Gastrocnemius medialis (tissue), 4 donors: ENCODE measurements at regions not wholly inside any gene's neighbourhood (a gene's known extent, or its start where the extent isn't known, plus 50 kb on each side); places are given as distances from the start of the nearest gene placed in this dataset.

Experiments
- ATAC-seq, 2 donors: fragments of 150-250 bp; one replicate each; pipeline ENCODE4 v1.9.1; 2016
- DNase-seq, 2 donors: peaks; one replicate each; pipeline ENCODE4 v3.0.0-alpha.2; 2019
- H3K27ac ChIP-seq, 4 donors: fragments of 200-600 bp; sonication (generic); 1 replicate in 1 of 4; 2 replicates in 3 of 4; pipeline ENCODE4 v1.5.1; 2016 to 2018; ENCODE audit warnings: mild to moderate bottlenecking in 2 of 4, moderate library complexity in 1 of 4
- H3K27me3 ChIP-seq, 3 donors: fragments of 200-600 bp; sonication (generic) in 2 of 3; 1 replicate in 1 of 3; 2 replicates in 2 of 3; pipeline versions ENCODE4 v1.5.1 to v1.6.0; 2016 to 2019; ENCODE audit warnings: mild to moderate bottlenecking in 1 of 3, moderate library complexity in 1 of 3
- H3K36me3 ChIP-seq, 2 donors: fragments of 200-600 bp; sonication (generic) in 1 of 2; one replicate each; pipeline ENCODE4 v1.5.1; 2017 to 2018
- H3K4me1 ChIP-seq, 2 donors: fragments of 200-600 bp; sonication (generic) in 1 of 2; one replicate each; pipeline ENCODE4 v1.5.1; 2016 to 2017; ENCODE audit warnings: mild to moderate bottlenecking in 2 of 2
- H3K4me3 ChIP-seq, 4 donors: fragments of 200-600 bp; sonication (generic) in 3 of 4; 1 replicate in 1 of 4; 2 replicates in 3 of 4; pipeline ENCODE4 v1.5.1; 2016 to 2019; ENCODE audit warnings: mild to moderate bottlenecking in 2 of 4
- H3K9me3 ChIP-seq, 3 donors: fragments of 200-600 bp; sonication (generic) in 2 of 3; 1 replicate in 1 of 3; 2 replicates in 2 of 3; pipeline ENCODE4 v1.5.1; 2016 to 2019
- POLR2A ChIP-seq, 2 donors: fragments of 450-650 bp; IDR thresholded peaks; one replicate each; pipeline ENCODE4 v1.6.1; 2017; ENCODE audit warnings: antibody characterized with exemption in 2 of 2, mild to moderate bottlenecking in 2 of 2, moderate library complexity in 2 of 2
- in situ Hi-C, 4 donors: fragments of 200-750 bp; cut with MboI; loops; one replicate each; pipeline versions ENCODE4 v1.15.0 to v1.8.0; 2017; ENCODE audit warnings: low sequenced_read_pairs in 4 of 4
- intact Hi-C: fragments of 100-400 bp; cut with DNase I; formaldehyde crosslinking; loops from one replicate; pipeline ENCODE4 v1.15.1; 2023; ENCODE audit warnings: low total_unique reads
- TF ChIP-seq, protein P1 (sequence below), 5 experiments: fragments of 450-650 bp in 3 of 5; fragments of 200-600 bp in 2 of 5; sonication (generic) in 2 of 5; IDR thresholded peaks in 4 of 5; conservative IDR thresholded peaks in 1 of 5; 1 replicate in 4 of 5; 2 replicates in 1 of 5; pipeline ENCODE4 v1.5.1; 2016 to 2019; ENCODE audit warnings: antibody characterized with exemption in 5 of 5, mild to moderate bottlenecking in 3 of 5, moderate library complexity in 3 of 5

DNA sequence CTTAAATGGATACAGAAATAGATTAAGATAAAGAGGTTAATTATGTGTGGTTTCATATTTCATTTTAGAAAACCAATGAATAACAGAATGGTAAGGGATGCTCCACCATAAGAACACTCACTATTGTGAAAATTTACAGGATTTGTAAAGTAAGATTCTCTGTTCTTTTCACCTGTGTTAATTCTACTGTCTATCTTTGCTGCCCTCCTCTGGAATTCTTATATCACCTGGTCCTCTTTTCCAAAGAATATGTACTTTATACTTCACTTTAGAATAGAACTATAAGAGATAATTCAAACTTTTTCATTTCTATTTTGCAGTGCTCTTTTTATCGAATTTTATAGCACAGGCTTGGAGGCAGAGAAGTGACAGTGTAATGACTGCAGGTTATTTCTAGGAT is 213.4 kb downstream of the LURAP1L start:
- no peak for DNase-seq
- intact Hi-C loops: no loop called here

DNA sequence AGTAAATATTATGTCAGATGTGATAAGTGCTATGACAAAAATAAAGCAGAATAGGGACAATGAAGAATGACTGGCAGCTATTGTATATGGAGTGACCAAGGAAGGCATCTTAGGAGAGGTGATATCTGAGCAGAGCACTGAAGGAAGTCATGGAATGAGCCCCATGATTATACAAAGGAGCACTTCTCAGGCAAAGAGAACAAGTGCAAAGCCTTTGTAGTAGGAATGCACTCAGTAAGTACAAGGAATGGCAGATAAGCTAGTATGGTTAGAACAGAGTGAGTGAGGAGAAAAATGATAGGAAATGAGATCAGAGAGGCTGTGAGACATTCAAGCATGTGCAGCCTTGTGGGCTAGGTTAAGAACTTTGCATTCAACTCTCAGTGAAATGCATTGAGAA is 214.8 kb downstream of the LURAP1L start:
- H3K9me3 ChIP-seq: no peaks in the 10 kb centered on the region
- H3K27ac ChIP-seq: no peak overlapping the region
- H3K4me1 ChIP-seq: no peaks in the 10 kb centered on the region
- intact Hi-C loops: no loop called here
- in situ Hi-C loops: no loop called here
- ATAC-seq: no peak
- no peaks in the 10 kb centered on the region for H3K36me3 ChIP-seq
- no peaks in the 10 kb centered on the region for H3K27me3 ChIP-seq
- DNase-seq: no peak
- no peak overlapping the region for H3K4me3 ChIP-seq
- TF ChIP-seq POLR2A (IDR thresholded peaks at IDR 0.05): no peak

More for the DNA sequence above, 213.4 kb downstream of the LURAP1L start:
- Histone ChIP-seq H3K27me3 (no peaks in the 10 kb centered on the region), H3K4me3 (no peak overlapping the region), H3K4me1 (no peaks in the 10 kb centered on the region), H3K27ac (no peak overlapping the region), H3K36me3 (no peaks in the 10 kb centered on the region), H3K9me3 (no peaks in the 10 kb centered on the region)
- in situ Hi-C loops: no loop called here
- TF ChIP-seq, protein P1, sequence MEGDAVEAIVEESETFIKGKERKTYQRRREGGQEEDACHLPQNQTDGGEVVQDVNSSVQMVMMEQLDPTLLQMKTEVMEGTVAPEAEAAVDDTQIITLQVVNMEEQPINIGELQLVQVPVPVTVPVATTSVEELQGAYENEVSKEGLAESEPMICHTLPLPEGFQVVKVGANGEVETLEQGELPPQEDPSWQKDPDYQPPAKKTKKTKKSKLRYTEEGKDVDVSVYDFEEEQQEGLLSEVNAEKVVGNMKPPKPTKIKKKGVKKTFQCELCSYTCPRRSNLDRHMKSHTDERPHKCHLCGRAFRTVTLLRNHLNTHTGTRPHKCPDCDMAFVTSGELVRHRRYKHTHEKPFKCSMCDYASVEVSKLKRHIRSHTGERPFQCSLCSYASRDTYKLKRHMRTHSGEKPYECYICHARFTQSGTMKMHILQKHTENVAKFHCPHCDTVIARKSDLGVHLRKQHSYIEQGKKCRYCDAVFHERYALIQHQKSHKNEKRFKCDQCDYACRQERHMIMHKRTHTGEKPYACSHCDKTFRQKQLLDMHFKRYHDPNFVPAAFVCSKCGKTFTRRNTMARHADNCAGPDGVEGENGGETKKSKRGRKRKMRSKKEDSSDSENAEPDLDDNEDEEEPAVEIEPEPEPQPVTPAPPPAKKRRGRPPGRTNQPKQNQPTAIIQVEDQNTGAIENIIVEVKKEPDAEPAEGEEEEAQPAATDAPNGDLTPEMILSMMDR (IDR thresholded peaks at IDR 0.05 in 4 of 5, conservative IDR thresholded peaks at IDR 0.05 in 1 of 5): no peak
- no peak for TF ChIP-seq POLR2A (IDR thresholded peaks at IDR 0.05)
- no peak for ATAC-seq

DNA sequence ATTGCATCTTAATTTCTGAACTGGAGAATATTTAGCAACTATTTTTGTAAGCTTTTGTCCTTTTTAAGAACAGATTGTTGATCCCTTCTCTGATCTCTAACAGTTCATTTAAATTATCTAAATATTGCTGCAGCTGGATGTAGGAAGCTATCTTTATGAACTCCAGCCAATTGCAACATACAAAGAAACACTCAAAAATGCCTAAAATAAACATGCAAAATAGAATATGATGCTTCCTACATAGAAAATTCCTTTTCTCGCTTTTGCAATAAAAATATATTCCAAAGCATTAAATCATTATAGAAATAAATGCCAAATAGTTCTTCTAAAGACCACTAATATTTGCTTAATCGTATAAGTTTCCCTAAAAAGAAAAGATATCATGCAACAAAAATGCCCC is 218.6 kb downstream of the LURAP1L start:
- Histone ChIP-seq H3K36me3 (no peaks in the 10 kb centered on the region), H3K4me3 (no peak overlapping the region), H3K27me3 (no peaks in the 10 kb centered on the region), H3K9me3 (no peaks in the 10 kb centered on the region), H3K4me1 (no peaks in the 10 kb centered on the region), H3K27ac (no peak overlapping the region)
- intact Hi-C loops (no loop called here), in situ Hi-C loops (no loop called here)
- no peak for ATAC-seq
- TF ChIP-seq, protein P1 (IDR thresholded peaks at IDR 0.05 in 4 of 5, conservative IDR thresholded peaks at IDR 0.05 in 1 of 5): no peak
- TF ChIP-seq POLR2A (IDR thresholded peaks at IDR 0.05): no peak
- DNase-seq: no peak

DNA sequence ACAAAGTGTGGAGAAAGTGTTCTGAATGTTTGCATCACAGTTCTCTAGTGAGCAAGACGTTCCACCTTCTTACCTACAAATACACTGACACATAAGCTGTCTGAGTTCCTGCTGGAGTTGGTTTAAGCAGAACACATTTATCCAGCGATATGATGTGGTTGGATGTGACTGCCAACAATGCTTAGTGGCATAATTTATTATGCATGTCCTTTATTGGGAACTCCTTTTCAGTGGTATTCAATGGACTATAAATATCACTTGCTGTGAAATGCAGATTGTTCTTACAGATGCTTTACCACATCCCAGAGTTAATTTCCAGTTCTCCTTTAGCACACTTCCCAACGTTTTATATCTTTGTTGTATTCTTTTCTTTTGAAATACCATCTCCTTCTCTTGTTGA is 222.2 kb downstream of the LURAP1L start:
- no peak overlapping the region for H3K27ac ChIP-seq
- H3K4me1 ChIP-seq: no peaks in the 10 kb centered on the region
- no peaks in the 10 kb centered on the region for H3K36me3 ChIP-seq
- DNase-seq (no peak), ATAC-seq (no peak)
- TF ChIP-seq POLR2A (IDR thresholded peaks at IDR 0.05): no peak
- TF ChIP-seq, protein P1 (IDR thresholded peaks at IDR 0.05 in 4 of 5, conservative IDR thresholded peaks at IDR 0.05 in 1 of 5): no peak
- in situ Hi-C loops (no loop called here), intact Hi-C loops (no loop called here)
- no peaks in the 10 kb centered on the region for H3K9me3 ChIP-seq
- H3K27me3 ChIP-seq: no peaks in the 10 kb centered on the region
- H3K4me3 ChIP-seq: no peak overlapping the region

- no peak for ATAC-seq
- TF ChIP-seq, protein P1 (IDR thresholded peaks at IDR 0.05 in 4 of 5, conservative IDR thresholded peaks at IDR 0.05 in 1 of 5): no peak
- TF ChIP-seq POLR2A (IDR thresholded peaks at IDR 0.05): no peak
- intact Hi-C loops: no loop called here
These were observed 227.3 kb downstream of the LURAP1L start for GRCh38 chr9:13001989-13002580.

More at GRCh38 chr9:13001989-13002580, 227.3 kb downstream of the LURAP1L start:
- in situ Hi-C loops: no loop called here
- H3K27ac ChIP-seq: no peak overlapping the region
- H3K9me3 ChIP-seq: no peaks in the 10 kb centered on the region
- H3K27me3 ChIP-seq: no peaks in the 10 kb centered on the region
- no peak for DNase-seq
- H3K36me3 ChIP-seq: no peaks in the 10 kb centered on the region
- no peaks in the 10 kb centered on the region for H3K4me1 ChIP-seq
- H3K4me3 ChIP-seq: no peak overlapping the region
